ENCODE measurements at regions not wholly inside any gene's neighbourhood (a gene's known extent, or its start where the extent isn't known, plus 50 kb on each side); places are given as distances from the start of the nearest gene placed in this dataset.

DNA sequence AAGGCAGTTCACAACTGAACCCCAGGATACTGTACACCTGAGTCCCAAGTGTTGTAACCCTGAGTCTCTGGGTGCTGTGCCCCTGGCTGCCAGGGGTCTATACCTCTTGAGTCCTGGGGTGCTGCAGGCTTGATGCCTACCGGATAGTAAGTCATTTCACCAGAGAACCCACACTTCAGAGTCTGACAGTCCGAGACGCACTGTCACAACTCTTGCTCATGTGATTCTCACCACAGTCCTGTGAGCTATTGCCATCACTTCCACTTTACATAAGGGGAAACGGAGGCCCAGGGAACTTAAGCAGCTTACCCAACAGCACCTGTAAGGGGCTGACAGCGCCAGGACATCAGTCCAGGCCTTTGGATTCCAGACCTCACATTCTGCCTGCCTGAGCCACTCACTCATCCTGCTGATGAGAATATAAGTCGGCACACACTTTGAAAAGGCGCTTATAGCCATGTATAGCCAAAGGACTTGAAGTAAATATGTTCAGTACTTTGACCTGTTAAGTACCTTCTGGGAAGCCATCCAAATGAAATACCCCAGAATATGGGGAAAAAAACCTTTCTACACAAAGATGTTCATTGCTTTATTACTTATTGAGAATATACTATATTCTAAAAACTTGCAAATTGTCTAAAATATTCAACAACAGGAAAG, 180.7 kb upstream of the ID2 start:
- Mint-ChIP-seq H3K4me3 (peak overlapping the region in 1 of 2 donors; percentile 26), H3K9me3 (peaks cover 1 to 4% (median 3%) of the 10 kb centered on the region in 7 donors), H3K4me1 (peaks cover 48% of the 10 kb centered on the region), H3K27me3 (ENCODE audit: low read depth in 3 of 3) (peaks cover 0 to 5% (median 0%) of the 10 kb centered on the region in 3 donors), H3K36me3 (no peaks in the 10 kb centered on the region), H3K27ac (peak overlapping the region in 4 of 7 donors; percentile 24 to 68 (median 52))
- Histone ChIP-seq H3K27ac (ENCODE audit: low read depth in 1 of 2, low read length in 2 of 2) (peak overlapping the region in 1 of 2 donors; percentile 44), H3K9ac (ENCODE audit: insufficient read depth, low read length, poor library complexity, severe bottlenecking) (no peak overlapping the region), H3K4me3 (replicated peaks in 1 of 3; ENCODE audit: low read depth in 2 of 3, low read length in 3 of 3) (peak overlapping the region in 1 of 3 experiments; percentile 39), H3K4me2 (replicated peaks; ENCODE audit: extremely low read depth, low read length, poor library complexity, severe bottlenecking) (peak overlapping the region; percentile 33), H3K79me2 (ENCODE audit: insufficient read depth, low read length) (no peaks in the 10 kb centered on the region), H2AFZ (ENCODE audit: insufficient read depth, low read depth, low read length, poor library complexity, severe bottlenecking) (no peak overlapping the region), H3K27me3 (ENCODE audit: control insufficient read depth in 2 of 2, insufficient read depth in 2 of 2, low read length in 2 of 2) (no peaks in the 10 kb centered on the region), H3K36me3 (replicated peaks in 1 of 2; ENCODE audit: control insufficient read depth in 1 of 2, insufficient read depth in 2 of 2, low read length in 2 of 2) (no peaks in the 10 kb centered on the region), H4K20me1 (ENCODE audit: insufficient read depth, low read length) (no peaks in the 10 kb centered on the region), H3K9me3 (replicated peaks in 1 of 2; ENCODE audit: control insufficient read depth in 1 of 2, insufficient read depth in 1 of 2, low read length in 2 of 2) (no peaks in the 10 kb centered on the region), H3K4me1 (ENCODE audit: control insufficient read depth in 1 of 2, insufficient read depth in 2 of 2, low read length in 2 of 2) (peaks cover 41 to 49% of the 10 kb centered on the region in 2 donors)
- TF ChIP-seq, protein P1, sequence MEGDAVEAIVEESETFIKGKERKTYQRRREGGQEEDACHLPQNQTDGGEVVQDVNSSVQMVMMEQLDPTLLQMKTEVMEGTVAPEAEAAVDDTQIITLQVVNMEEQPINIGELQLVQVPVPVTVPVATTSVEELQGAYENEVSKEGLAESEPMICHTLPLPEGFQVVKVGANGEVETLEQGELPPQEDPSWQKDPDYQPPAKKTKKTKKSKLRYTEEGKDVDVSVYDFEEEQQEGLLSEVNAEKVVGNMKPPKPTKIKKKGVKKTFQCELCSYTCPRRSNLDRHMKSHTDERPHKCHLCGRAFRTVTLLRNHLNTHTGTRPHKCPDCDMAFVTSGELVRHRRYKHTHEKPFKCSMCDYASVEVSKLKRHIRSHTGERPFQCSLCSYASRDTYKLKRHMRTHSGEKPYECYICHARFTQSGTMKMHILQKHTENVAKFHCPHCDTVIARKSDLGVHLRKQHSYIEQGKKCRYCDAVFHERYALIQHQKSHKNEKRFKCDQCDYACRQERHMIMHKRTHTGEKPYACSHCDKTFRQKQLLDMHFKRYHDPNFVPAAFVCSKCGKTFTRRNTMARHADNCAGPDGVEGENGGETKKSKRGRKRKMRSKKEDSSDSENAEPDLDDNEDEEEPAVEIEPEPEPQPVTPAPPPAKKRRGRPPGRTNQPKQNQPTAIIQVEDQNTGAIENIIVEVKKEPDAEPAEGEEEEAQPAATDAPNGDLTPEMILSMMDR (IDR thresholded peaks at IDR 0.05), result no peak
- 13% methylated on average over 5 of the region's 7 CpGs for WGBS (ENCODE audit: insufficient coverage)
- peak in 2 of 3 donors; percentile 78 to 81 for DNase-seq
- intact Hi-C loops (cut with micrococcal nuclease), result no loop called here

DNA sequence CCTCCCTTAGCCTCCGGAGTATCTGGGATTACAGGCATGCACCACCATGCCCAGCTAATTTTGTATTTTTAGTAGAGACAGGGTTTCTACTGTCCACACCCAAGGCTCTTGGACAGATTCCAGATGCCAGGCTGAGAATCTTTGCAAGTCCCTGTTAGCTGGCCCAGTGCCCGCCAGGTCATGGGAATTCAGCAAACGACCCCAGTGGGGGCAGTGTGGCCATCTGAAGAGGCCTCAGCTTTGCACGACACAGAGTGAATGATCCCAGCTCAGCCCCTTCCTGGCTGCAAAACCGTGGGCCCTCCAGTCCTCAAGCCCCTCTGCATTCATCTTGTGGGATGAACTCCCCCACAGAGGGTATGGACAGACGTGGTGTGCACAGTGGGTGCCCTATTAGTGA, 179.5 kb upstream of the ID2 start:
- H3K9me3 Mint-ChIP-seq, result peaks cover 2 to 7% (median 5%) of the 10 kb centered on the region in 7 donors
- intact Hi-C loops (cut with micrococcal nuclease), result no loop called here
- Histone ChIP-seq H3K79me2 (ENCODE audit: insufficient read depth, low read length) (no peaks in the 10 kb centered on the region), H4K20me1 (ENCODE audit: insufficient read depth, low read length) (no peaks in the 10 kb centered on the region), H3K36me3 (replicated peaks in 1 of 2; ENCODE audit: control insufficient read depth in 1 of 2, insufficient read depth in 2 of 2, low read length in 2 of 2) (no peaks in the 10 kb centered on the region), H3K4me2 (replicated peaks; ENCODE audit: extremely low read depth, low read length, poor library complexity, severe bottlenecking) (no peak overlapping the region), H2AFZ (ENCODE audit: insufficient read depth, low read depth, low read length, poor library complexity, severe bottlenecking) (no peak overlapping the region), H3K27me3 (ENCODE audit: control insufficient read depth in 2 of 2, insufficient read depth in 2 of 2, low read length in 2 of 2) (no peaks in the 10 kb centered on the region), H3K4me1 (ENCODE audit: control insufficient read depth in 1 of 2, insufficient read depth in 2 of 2, low read length in 2 of 2) (peaks cover 41 to 49% of the 10 kb centered on the region in 2 donors), H3K4me3 (replicated peaks in 1 of 3; ENCODE audit: low read depth in 2 of 3, low read length in 3 of 3) (no peak overlapping the region), H3K9ac (ENCODE audit: insufficient read depth, low read length, poor library complexity, severe bottlenecking) (no peak overlapping the region), H3K27ac (ENCODE audit: low read depth in 1 of 2, low read length in 2 of 2) (no peak overlapping the region), H3K9me3 (replicated peaks in 1 of 2; ENCODE audit: control insufficient read depth in 1 of 2, insufficient read depth in 1 of 2, low read length in 2 of 2) (no peaks in the 10 kb centered on the region)
- no peak for DNase-seq
- no peaks in the 10 kb centered on the region for H3K36me3 Mint-ChIP-seq
- peaks cover 0 to 3% (median 0%) of the 10 kb centered on the region in 3 donors for H3K27me3 Mint-ChIP-seq (ENCODE audit: low read depth in 3 of 3)
- WGBS (ENCODE audit: insufficient coverage), result 45% methylated on average over 2 of the region's 6 CpGs
- peak overlapping the region in 2 of 7 donors; percentile 31 to 50 for H3K27ac Mint-ChIP-seq
- H3K4me1 Mint-ChIP-seq, result peaks cover 46% of the 10 kb centered on the region
- no peak overlapping the region for H3K4me3 Mint-ChIP-seq
- TF ChIP-seq, protein P1 (IDR thresholded peaks at IDR 0.05), result no peak

Measured in CD14-positive monocyte (primary cell).